Body of pancreas (tissue), 4 donors: ENCODE measurements at regions not wholly inside any gene's neighbourhood (a gene's known extent, or its start where the extent isn't known, plus 50 kb on each side); places are given as distances from the start of the nearest gene placed in this dataset.

Source experiments
- CTCF ChIP-seq, 7 experiments: fragments of 450-650 bp in 4 of 7; fragments of 200-600 bp in 3 of 7; sonication (generic) in 3 of 7; IDR thresholded peaks; one replicate each; pipeline ENCODE4 v1.5.1; 2016 to 2019; ENCODE audit warnings: antibody characterized with exemption in 7 of 7
- POLR2A ChIP-seq, 3 donors: fragments of 450-650 bp; IDR thresholded peaks; one replicate each; pipeline ENCODE4 v1.6.1; 2016; ENCODE audit warnings: antibody characterized with exemption in 3 of 3, mild to moderate bottlenecking in 2 of 3

- no peak for TF ChIP-seq CTCF (IDR thresholded peaks at IDR 0.05)
- no peak for TF ChIP-seq POLR2A (IDR thresholded peaks at IDR 0.05)
Measured at GRCh38 chr1:99170516-99170915, 93.8 kb upstream of the PLPPR4 start.
